ENCODE measurements at regions not wholly inside any gene's neighbourhood (a gene's known extent, or its start where the extent isn't known, plus 50 kb on each side); places are given as distances from the start of the nearest gene placed in this dataset.

- Histone ChIP-seq H3K27ac (no peak overlapping the region), H3K4me3 (no peak overlapping the region), H3K27me3 (no peaks in the 10 kb centered on the region), H3K9me3 (no peaks in the 10 kb centered on the region), H3K36me3 (no peaks in the 10 kb centered on the region), H3K4me1 (no peaks in the 10 kb centered on the region)
- DNase-seq = no peak
- TF ChIP-seq CTCF (IDR thresholded peaks at IDR 0.05) = no peak
- no peak for TF ChIP-seq POLR2A (IDR thresholded peaks at IDR 0.05)
- intact Hi-C loops (cut with DNase I; ENCODE audit: low total_unique reads) = no loop called here
Measured at GRCh38 chr3:95752199-95752598, 1062.2 kb upstream of the EPHA6 start.

DNA sequence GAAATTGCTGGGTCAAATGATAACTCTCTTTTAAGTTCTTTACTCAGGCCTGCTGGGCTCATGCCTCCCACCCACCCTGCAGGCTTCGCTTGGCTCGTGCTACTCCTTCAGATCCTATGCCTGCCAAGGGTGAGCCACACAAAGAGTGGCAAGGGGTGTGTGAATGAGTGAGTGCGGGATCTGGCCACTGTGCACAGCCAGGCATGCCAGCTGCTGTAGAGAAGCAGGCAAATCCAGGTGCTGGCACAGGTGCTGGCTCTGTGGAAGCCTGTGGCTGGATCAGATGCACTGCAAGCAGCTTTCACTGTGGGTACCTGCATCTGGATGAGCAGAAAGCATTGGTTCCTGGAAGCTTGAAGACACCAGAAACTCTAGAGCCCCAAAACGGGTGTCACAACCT, 1055.7 kb upstream of the EPHA6 start:
- Histone ChIP-seq H3K9me3 (no peaks in the 10 kb centered on the region), H3K4me3 (no peak overlapping the region), H3K27me3 (no peaks in the 10 kb centered on the region), H3K36me3 (no peaks in the 10 kb centered on the region), H3K27ac (no peak overlapping the region), H3K4me1 (no peaks in the 10 kb centered on the region)
- no peak for TF ChIP-seq CTCF (IDR thresholded peaks at IDR 0.05)
- no peak for TF ChIP-seq POLR2A (IDR thresholded peaks at IDR 0.05)
- no peak for DNase-seq
- intact Hi-C loops (cut with DNase I; ENCODE audit: low total_unique reads) = no loop called here

- Histone ChIP-seq H3K27me3 (no peaks in the 10 kb centered on the region), H3K27ac (no peak overlapping the region), H3K9me3 (no peaks in the 10 kb centered on the region), H3K36me3 (no peaks in the 10 kb centered on the region), H3K4me1 (no peaks in the 10 kb centered on the region), H3K4me3 (no peak overlapping the region)
- intact Hi-C loops (cut with DNase I; ENCODE audit: low total_unique reads) = no loop called here
- DNase-seq = no peak
- TF ChIP-seq POLR2A (IDR thresholded peaks at IDR 0.05) (no peak), CTCF (IDR thresholded peaks at IDR 0.05) (no peak)
Measured at GRCh38 chr3:95759614-95760301, 1054.6 kb upstream of the EPHA6 start.

DNA sequence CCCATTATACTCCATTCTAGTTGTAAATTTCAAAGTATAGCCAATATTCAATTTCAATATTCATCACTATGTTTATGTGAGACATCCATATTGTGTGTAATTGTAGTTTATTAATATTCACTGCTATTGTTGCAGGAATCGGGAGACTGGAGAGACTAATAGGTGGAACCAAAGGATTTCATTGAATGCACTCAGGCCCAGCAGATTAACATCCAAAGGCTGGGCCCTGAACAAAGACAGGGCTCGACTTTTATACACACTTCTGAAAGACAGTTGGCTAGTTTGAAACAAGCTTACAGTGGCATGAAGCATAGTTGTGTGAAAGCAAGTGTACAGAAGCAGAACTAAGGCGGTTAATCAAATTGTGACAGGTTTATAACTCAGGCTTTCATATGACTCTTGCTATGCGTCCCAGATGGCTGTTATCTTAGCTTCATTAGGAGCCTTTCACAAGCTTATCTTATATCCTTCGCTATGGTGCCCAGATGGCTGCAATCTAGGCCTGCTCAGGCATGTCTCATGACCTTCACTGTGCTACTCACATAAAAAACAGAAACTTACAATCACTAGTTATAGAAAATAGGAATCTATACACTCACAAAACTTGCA, 1038.8 kb upstream of the EPHA6 start:
- no peak for DNase-seq
- Histone ChIP-seq H3K27me3 (no peaks in the 10 kb centered on the region), H3K9me3 (no peaks in the 10 kb centered on the region), H3K4me1 (no peaks in the 10 kb centered on the region), H3K27ac (no peak overlapping the region), H3K4me3 (no peak overlapping the region), H3K36me3 (no peaks in the 10 kb centered on the region)
- TF ChIP-seq CTCF (IDR thresholded peaks at IDR 0.05) (no peak), POLR2A (IDR thresholded peaks at IDR 0.05) (no peak)
- intact Hi-C loops (cut with DNase I; ENCODE audit: low total_unique reads) = no loop called here

DNA sequence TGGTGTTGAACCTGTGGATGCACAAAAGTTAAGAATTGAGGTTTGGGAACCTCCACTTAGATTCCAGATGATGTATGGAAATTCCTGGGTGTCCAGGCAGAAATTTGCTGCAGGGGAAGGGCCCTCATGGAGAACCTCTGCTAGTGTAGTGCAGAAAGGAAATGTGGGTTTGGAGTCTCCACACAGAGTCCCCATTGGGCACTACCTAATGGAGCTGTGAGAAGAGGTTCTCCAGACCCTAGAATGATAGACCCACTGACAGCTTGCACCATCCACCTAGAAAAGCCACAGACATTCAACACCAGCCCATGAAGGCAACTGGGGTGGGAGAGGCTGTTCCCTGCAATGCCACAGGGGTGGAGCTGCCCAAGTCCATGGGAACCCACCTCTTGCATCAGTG, 1032.8 kb upstream of the EPHA6 start:
- intact Hi-C loops (cut with DNase I; ENCODE audit: low total_unique reads) = no loop called here
- TF ChIP-seq POLR2A (IDR thresholded peaks at IDR 0.05) = no peak
- TF ChIP-seq CTCF (IDR thresholded peaks at IDR 0.05) = no peak
- H3K36me3 ChIP-seq = no peaks in the 10 kb centered on the region

More for the DNA sequence above, 1032.8 kb upstream of the EPHA6 start:
- H3K9me3 ChIP-seq = no peaks in the 10 kb centered on the region
- no peaks in the 10 kb centered on the region for H3K27me3 ChIP-seq
- no peak for DNase-seq
- no peak overlapping the region for H3K4me3 ChIP-seq
- H3K4me1 ChIP-seq = no peaks in the 10 kb centered on the region
- no peak overlapping the region for H3K27ac ChIP-seq
